H9 (cell line): ENCODE measurements at regions not wholly inside any gene's neighbourhood (a gene's known extent, or its start where the extent isn't known, plus 50 kb on each side); places are given as distances from the start of the nearest gene placed in this dataset.

ENCODE experiments used
- DNase-seq: peaks from one replicate; pipeline ENCODE4 v3.0.0-alpha.2; 2017
- H2AFZ ChIP-seq: one replicate; pipeline ENCODE4 v1.6.1; 2013; ENCODE audit warnings: mild to moderate bottlenecking, low read length, control low read depth, moderate library complexity
- H2AK5ac ChIP-seq: 2 replicates; pipeline ENCODE4 v1.6.1; 2013; ENCODE audit warnings: low read length, control low read depth, mixed read lengths; ENCODE audit not compliant: insufficient read length
- H2BK120ac ChIP-seq: one replicate; pipeline ENCODE4 v1.6.1; 2013; ENCODE audit warnings: low read depth, mild to moderate bottlenecking, low read length, control low read depth, inconsistent platforms; ENCODE audit not compliant: poor library complexity, severe bottlenecking
- H2BK12ac ChIP-seq: 2 replicates; pipeline ENCODE4 v1.6.1; 2013; ENCODE audit warnings: low read length, control low read depth, mixed read lengths, low read depth; ENCODE audit not compliant: insufficient read length
- H2BK15ac ChIP-seq: 2 replicates; pipeline ENCODE4 v1.6.1; 2013; ENCODE audit warnings: low read depth, low read length, control low read depth
- H2BK20ac ChIP-seq: one replicate; pipeline ENCODE4 v1.6.1; 2013; ENCODE audit warnings: low read depth, mild to moderate bottlenecking, low read length, control low read depth, inconsistent platforms; ENCODE audit not compliant: poor library complexity, severe bottlenecking
- H2BK5ac ChIP-seq: 2 replicates; pipeline ENCODE4 v1.6.1; 2013; ENCODE audit warnings: low read length, control low read depth, mixed read lengths; ENCODE audit not compliant: insufficient read length
- H3K14ac ChIP-seq: 2 replicates; pipeline ENCODE4 v1.6.1; 2013; ENCODE audit warnings: low read length, control low read depth; ENCODE audit not compliant: insufficient read depth
- H3K18ac ChIP-seq: 2 replicates; pipeline ENCODE4 v1.6.1; 2013; ENCODE audit warnings: low read depth, mild to moderate bottlenecking, mixed read lengths, low read length, control low read depth; ENCODE audit not compliant: insufficient read length
- H3K23ac ChIP-seq: 2 replicates; pipeline ENCODE4 v1.6.1; 2013; ENCODE audit warnings: low read length, control low read depth, mixed read lengths, low read depth; ENCODE audit not compliant: insufficient read length
- H3K23me2 ChIP-seq: 2 replicates; pipeline ENCODE4 v1.6.1; 2013; ENCODE audit warnings: low read depth, mild to moderate bottlenecking, mixed read lengths, low read length, control low read depth; ENCODE audit not compliant: insufficient read length, poor library complexity, severe bottlenecking
- H3K27ac ChIP-seq: 2 replicates; pipeline ENCODE4 v1.5.1; 2013; ENCODE audit warnings: low read length, control low read depth, mixed read lengths, low read depth; ENCODE audit not compliant: insufficient read length
- H3K27me3 ChIP-seq: 2 replicates; pipeline ENCODE4 v1.6.1; 2013; ENCODE audit warnings: low read length, control low read depth, inconsistent platforms; ENCODE audit not compliant: insufficient read depth
- H3K4ac ChIP-seq: 2 replicates; pipeline ENCODE4 v1.6.1; 2013; ENCODE audit warnings: low read depth, mild to moderate bottlenecking, control low read depth, inconsistent platforms, low read length, moderate library complexity
- H3K4me1 ChIP-seq: 2 replicates; pipeline ENCODE4 v1.6.1; 2013; ENCODE audit warnings: low read length, control low read depth, inconsistent platforms; ENCODE audit not compliant: insufficient read depth
- H3K4me2 ChIP-seq: 2 replicates; pipeline ENCODE4 v1.6.1; 2013; ENCODE audit warnings: low read length, control low read depth, mixed read lengths; ENCODE audit not compliant: insufficient read length, insufficient read depth
- H3K56ac ChIP-seq: 2 replicates; pipeline ENCODE4 v1.6.1; 2013; ENCODE audit warnings: low read depth, mild to moderate bottlenecking, mixed read lengths, low read length, control low read depth; ENCODE audit not compliant: insufficient read length
- H3K79me1 ChIP-seq: 2 replicates; pipeline ENCODE4 v1.6.1; 2013; ENCODE audit warnings: low read depth, mild to moderate bottlenecking, moderate library complexity, low read length, control low read depth, inconsistent platforms; ENCODE audit not compliant: insufficient read depth, poor library complexity, severe bottlenecking
- H3K79me2 ChIP-seq: 2 replicates; pipeline ENCODE4 v1.6.1; 2013; ENCODE audit warnings: low read length, control low read depth, inconsistent platforms; ENCODE audit not compliant: insufficient read depth
- H3K9ac ChIP-seq: 2 replicates; pipeline ENCODE4 v1.6.1; 2013; ENCODE audit warnings: low read length, control low read depth, mixed read lengths; ENCODE audit not compliant: insufficient read length; ENCODE audit errors: extremely low read depth
- H3K9me3 ChIP-seq: one replicate; pipeline ENCODE4 v1.6.1; 2013; ENCODE audit warnings: low read depth, low read length, inconsistent platforms; ENCODE audit not compliant: control insufficient read depth
- H3T11ph ChIP-seq: one replicate; pipeline ENCODE4 v1.6.1; 2013; ENCODE audit warnings: mild to moderate bottlenecking, low read length, control low read depth, inconsistent platforms
- H4K20me1 ChIP-seq: one replicate; pipeline ENCODE4 v1.6.1; 2013; ENCODE audit not compliant: control insufficient read depth, insufficient read length, insufficient read depth
- H4K5ac ChIP-seq: 2 replicates; pipeline ENCODE4 v1.6.1; 2013; ENCODE audit warnings: low read depth, mild to moderate bottlenecking, mixed read lengths, low read length, control low read depth; ENCODE audit not compliant: insufficient read length
- H4K8ac ChIP-seq: replicated peaks from 2 replicates; pipeline ENCODE4 v1.6.1; 2013; ENCODE audit warnings: low read length, control low read depth, mixed read lengths, low read depth; ENCODE audit not compliant: insufficient read length
- H4K91ac ChIP-seq: 2 replicates; pipeline ENCODE4 v1.6.1; 2013; ENCODE audit warnings: low read depth, mild to moderate bottlenecking, moderate library complexity, mixed read lengths, low read length, control low read depth; ENCODE audit not compliant: insufficient read length
- H3K27ac Mint-ChIP-seq, 3 experiments: 2 replicates in 2 of 3; 3 replicates in 1 of 3; pipeline ENCODE4 v1.8.0; 2020 to 2021; ENCODE audit warnings: mixed read lengths in 3 of 3, mild to moderate bottlenecking in 1 of 3, moderate library complexity in 1 of 3
- H3K27me3 Mint-ChIP-seq: 2 replicates; pipeline ENCODE4 v1.8.0; 2021; ENCODE audit warnings: low read depth, mild to moderate bottlenecking, moderate library complexity, mixed read lengths
- H3K36me3 Mint-ChIP-seq, 3 experiments: 2 replicates in 2 of 3; 3 replicates in 1 of 3; pipeline ENCODE4 v1.8.0; 2020 to 2021; ENCODE audit warnings: low read depth in 3 of 3, mixed read lengths in 3 of 3; ENCODE audit not compliant: insufficient read depth in 1 of 3
- H3K4me1 Mint-ChIP-seq, 2 experiments: 2 replicates each; pipeline ENCODE4 v1.8.0; 2020; ENCODE audit warnings: mixed read lengths in 2 of 2
- H3K4me3 Mint-ChIP-seq, 2 experiments: 2 replicates in 1 of 2; 3 replicates in 1 of 2; pipeline ENCODE4 v1.8.0; 2020 to 2021; ENCODE audit warnings: mild to moderate bottlenecking in 2 of 2, mixed read lengths in 2 of 2, moderate library complexity in 1 of 2
- H3K9me3 Mint-ChIP-seq, 2 experiments: 2 replicates in 1 of 2; 3 replicates in 1 of 2; pipeline ENCODE4 v1.8.0; 2020; ENCODE audit warnings: mild to moderate bottlenecking in 2 of 2, mixed read lengths in 2 of 2, moderate library complexity in 1 of 2
- CTCF ChIP-seq: fragments of 200-600 bp; sonication (generic); conservative IDR thresholded peaks from 3 replicates; pipeline ENCODE4 v1.8.0; 2021; ENCODE audit warnings: antibody characterized with exemption, mild to moderate bottlenecking
- WGBS: extraction: QIAGEN DNeasy Blood & Tissue Kit; methylation state at CpG from one replicate; pipeline ENCODE4 v1.1.7; 2013; ENCODE audit warnings: missing lambda C conversion rate, low lambda C conversion rate, mixed read lengths; ENCODE audit not compliant: insufficient read length; ENCODE audit errors: extremely low coverage; 5-methylcytosine and 5-hydroxymethylcytosine counted together

- Histone ChIP-seq H3K23me2 (no peaks in the 10 kb centered on the region), H3K56ac (no peak overlapping the region), H4K8ac (no peak overlapping the region), H4K91ac (no peak overlapping the region), H3K18ac (no peak overlapping the region), H2BK5ac (no peak overlapping the region), H3K23ac (no peak overlapping the region), H3K27ac (no peak overlapping the region), H3K14ac (no peak overlapping the region), H3K79me2 (no peaks in the 10 kb centered on the region), H4K5ac (no peak overlapping the region), H4K20me1 (no peaks in the 10 kb centered on the region), H3K4me2 (no peak overlapping the region), H2AFZ (no peak overlapping the region), H3K9me3 (no peaks in the 10 kb centered on the region), H2BK120ac (no peak overlapping the region), H2BK15ac (no peak overlapping the region), H3K79me1 (no peaks in the 10 kb centered on the region), H2BK12ac (no peak overlapping the region), H3K4ac (no peak overlapping the region), H3T11ph (no peak overlapping the region), H3K9ac (no peak overlapping the region), H2AK5ac (no peak overlapping the region), H3K4me1 (no peaks in the 10 kb centered on the region), H2BK20ac (no peak overlapping the region), H3K27me3 (no peaks in the 10 kb centered on the region)
- Mint-ChIP-seq H3K27ac (no peak overlapping the region), H3K36me3 (no peaks in the 10 kb centered on the region), H3K9me3 (peaks cover 0 to 6% of the 10 kb centered on the region in 2 experiments; a peak in 1 of 5 replicates), H3K4me3 (no peak overlapping the region), H3K27me3 (no peaks in the 10 kb centered on the region; the same call in none of the 2 replicates), H3K4me1 (no peaks in the 10 kb centered on the region)
- TF ChIP-seq CTCF: no peak
- DNase-seq: no peak
- WGBS: no CpG with 5 or more reads among the region's 7 CpGs
Measured at GRCh38 chr6:105628156-105628860, 225.4 kb upstream of the PREP start.
